NCI-H1417 (cell line): ENCODE measurements at regions not wholly inside any gene's neighbourhood (a gene's known extent, or its start where the extent isn't known, plus 50 kb on each side); places are given as distances from the start of the nearest gene placed in this dataset.
"Not testable (repeated sequence)": the region's sequence is repeated elsewhere in the genome, so short reads cannot be mapped to it uniquely, and the experiment has no call there.

Experiments used
- DNase-seq, 3 experiments: peaks; one replicate each; lab custom pipeline; 2025; lab: John Stamatoyannopoulos, UW

- DNase-seq: no peak
These were observed 602.0 kb downstream of the EFNA5 start for GRCh38 chr5:107068782-107069181.

GRCh38 chr5:107067395-107067794, 603.3 kb downstream of the EFNA5 start:
- no peak for DNase-seq

GRCh38 chr5:107063511-107063910, 607.2 kb downstream of the EFNA5 start:
- no peak for DNase-seq

- peak in 1 of 3 experiments; percentile 10 for DNase-seq
These were observed 611.9 kb downstream of the EFNA5 start for GRCh38 chr5:107058803-107059202.

- DNase-seq: no peak
These were observed 612.5 kb downstream of the EFNA5 start for GRCh38 chr5:107058235-107058634.

GRCh38 chr5:107056278-107056677, 614.5 kb downstream of the EFNA5 start:
- DNase-seq: no peak

- no peak for DNase-seq
These were observed 623.7 kb downstream of the EFNA5 start for GRCh38 chr5:107047048-107047447.

GRCh38 chr5:107043665-107044064, 627.1 kb downstream of the EFNA5 start:
- no peak for DNase-seq

GRCh38 chr5:107040907-107041306, 629.8 kb downstream of the EFNA5 start:
- DNase-seq: peak in 2 of 3 experiments; percentile 6 to 87

GRCh38 chr5:107032629-107033028, 638.1 kb downstream of the EFNA5 start:
- DNase-seq: no peak

GRCh38 chr5:107028938-107029337, 641.8 kb downstream of the EFNA5 start:
- no peak for DNase-seq

- DNase-seq: peak in 1 of 3 experiments; percentile 1
These were observed 644.8 kb downstream of the EFNA5 start for GRCh38 chr5:107025712-107026497.

GRCh38 chr5:107023732-107024131, 647.0 kb downstream of the EFNA5 start:
- no peak for DNase-seq

GRCh38 chr5:107021575-107021974, 649.2 kb downstream of the EFNA5 start:
- DNase-seq: no peak

- no peak for DNase-seq
These were observed 650.1 kb downstream of the EFNA5 start for GRCh38 chr5:107020626-107021025.

- no peak for DNase-seq
These were observed 653.1 kb downstream of the EFNA5 start for GRCh38 chr5:107017616-107018015.

GRCh38 chr5:107012371-107012770, 658.4 kb downstream of the EFNA5 start:
- DNase-seq: peak in 1 of 3 experiments; percentile 34

GRCh38 chr5:107011605-107012004, 659.1 kb downstream of the EFNA5 start:
- peak in 1 of 3 experiments; percentile 68 for DNase-seq

- DNase-seq: no peak
These were observed 660.7 kb downstream of the EFNA5 start for GRCh38 chr5:107010060-107010459.

- DNase-seq: no peak
These were observed 665.1 kb downstream of the EFNA5 start for GRCh38 chr5:107005653-107006052.

- no peak for DNase-seq
These were observed 665.6 kb downstream of the EFNA5 start for GRCh38 chr5:107005161-107005560.

- no peak for DNase-seq
These were observed 668.6 kb downstream of the EFNA5 start for GRCh38 chr5:107002115-107002514.

GRCh38 chr5:106999506-106999905, 671.2 kb downstream of the EFNA5 start:
- not testable (repeated sequence) for DNase-seq

- no peak for DNase-seq
These were observed 684.7 kb downstream of the EFNA5 start for GRCh38 chr5:106986006-106986405.
